Memory B cell (primary cell): ENCODE measurements at regions not wholly inside any gene's neighbourhood (a gene's known extent, or its start where the extent isn't known, plus 50 kb on each side); places are given as distances from the start of the nearest gene placed in this dataset.

Experiments used
- ATAC-seq: fragments of 150-1000 bp; cut with Tn5 transposase; 2 replicates; pipeline ENCODE4 v1.10.0; 2021; ENCODE audit warnings: low read depth, mild to moderate bottlenecking, moderate library complexity
- DNase-seq, 2 donors: peaks; one replicate each; pipeline ENCODE4 v3.0.0; 2022; ENCODE audit warnings: low spot score in 2 of 2
- H3K27ac Mint-ChIP-seq: one replicate; pipeline ENCODE4 v1.8.0; 2022; ENCODE audit warnings: mild to moderate bottlenecking, moderate library complexity, mixed read lengths
- H3K27me3 Mint-ChIP-seq: one replicate; pipeline ENCODE4 v1.8.0; 2022; ENCODE audit warnings: mixed read lengths
- H3K36me3 Mint-ChIP-seq: one replicate; pipeline ENCODE4 v1.8.0; 2022; ENCODE audit warnings: mild to moderate bottlenecking, mixed read lengths
- H3K4me1 Mint-ChIP-seq: one replicate; pipeline ENCODE4 v1.8.0; 2022; ENCODE audit warnings: mixed read lengths
- H3K4me3 Mint-ChIP-seq: one replicate; pipeline ENCODE4 v1.8.0; 2022; ENCODE audit warnings: mild to moderate bottlenecking, moderate library complexity, mixed read lengths
- H3K9me3 Mint-ChIP-seq: one replicate; pipeline ENCODE4 v1.8.0; 2022; ENCODE audit warnings: mixed read lengths

DNA sequence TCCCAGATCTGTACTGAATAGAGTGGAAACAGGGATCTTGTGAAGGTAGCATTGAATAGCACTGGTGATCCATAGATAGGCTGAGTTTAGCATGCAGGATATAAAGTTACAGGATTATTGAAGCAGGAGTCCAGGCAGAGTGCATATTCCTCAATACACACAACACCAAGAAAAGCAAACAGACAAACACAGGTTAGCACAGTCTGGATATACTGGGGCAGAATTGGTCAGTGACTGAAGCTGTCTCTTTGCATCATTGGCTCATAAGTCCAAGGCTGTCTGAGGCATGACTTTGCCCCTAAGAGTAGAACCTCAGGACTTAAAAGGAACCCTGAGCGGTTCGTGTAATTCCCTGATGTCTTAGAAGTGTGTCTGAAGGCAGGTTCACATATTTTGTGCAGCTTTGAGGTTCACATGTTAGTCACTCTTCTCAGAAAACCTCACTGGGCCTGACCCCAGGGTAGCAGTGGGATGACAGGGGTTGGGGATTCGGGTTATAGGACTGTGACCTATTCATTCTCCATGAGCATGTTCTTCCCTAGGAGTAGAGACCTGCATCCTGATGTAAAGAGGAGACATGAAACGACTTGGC lies 134.6 kb downstream of the AASDH start:
- DNase-seq, result no peak
- no peak overlapping the region for H3K4me3 Mint-ChIP-seq
- H3K27ac Mint-ChIP-seq, result no peak overlapping the region
- H3K9me3 Mint-ChIP-seq, result peaks cover 1% of the 10 kb centered on the region
- H3K4me1 Mint-ChIP-seq, result no peaks in the 10 kb centered on the region
- no peak for ATAC-seq
- no peaks in the 10 kb centered on the region for H3K36me3 Mint-ChIP-seq
- H3K27me3 Mint-ChIP-seq, result peaks cover 3% of the 10 kb centered on the region

DNA sequence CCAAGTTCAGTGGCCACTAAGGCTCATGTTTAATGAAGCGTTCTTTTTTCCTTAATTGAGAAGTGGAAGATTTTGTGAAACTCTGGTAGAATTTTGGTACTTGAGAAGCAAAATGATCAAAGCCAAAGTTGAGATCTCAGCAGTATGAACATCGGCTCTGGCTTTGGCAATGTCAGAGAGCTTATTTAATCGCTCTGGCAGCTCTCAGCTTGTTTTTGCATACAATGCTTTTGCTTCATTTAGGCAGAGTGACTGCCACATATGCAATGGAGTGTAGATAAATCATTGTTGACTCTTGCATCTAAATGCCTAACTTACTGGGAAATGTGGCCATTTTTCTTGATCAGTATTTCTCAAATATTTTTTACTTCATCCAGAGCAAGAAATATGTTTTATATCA lies 135.7 kb downstream of the AASDH start:
- H3K9me3 Mint-ChIP-seq, result no peaks in the 10 kb centered on the region
- ATAC-seq, result no peak
- no peak for DNase-seq
- H3K4me3 Mint-ChIP-seq, result no peak overlapping the region
- H3K27ac Mint-ChIP-seq, result no peak overlapping the region
- peaks cover 3% of the 10 kb centered on the region for H3K27me3 Mint-ChIP-seq
- H3K36me3 Mint-ChIP-seq, result no peaks in the 10 kb centered on the region
- no peaks in the 10 kb centered on the region for H3K4me1 Mint-ChIP-seq

DNA sequence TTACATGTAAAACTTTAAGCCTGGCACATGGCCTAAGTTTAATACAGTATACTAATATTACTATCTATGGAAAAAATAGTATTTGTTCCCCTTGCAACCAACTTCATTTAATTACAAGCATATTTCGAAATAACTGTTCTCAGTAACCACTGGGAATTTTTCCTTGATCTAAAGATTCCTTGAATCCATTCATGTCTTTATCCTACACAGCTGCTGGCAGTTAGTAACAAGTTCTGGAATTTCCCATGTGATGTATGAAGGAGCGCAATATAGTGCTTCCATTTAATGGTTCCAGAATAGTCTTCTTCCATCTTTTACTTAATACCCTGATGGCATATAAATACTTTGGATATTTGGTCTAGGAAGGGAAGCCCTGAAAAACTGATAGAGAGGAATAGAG lies 136.5 kb downstream of the AASDH start:
- Mint-ChIP-seq H3K9me3 (no peaks in the 10 kb centered on the region), H3K36me3 (no peaks in the 10 kb centered on the region), H3K4me3 (no peak overlapping the region), H3K27ac (no peak overlapping the region), H3K4me1 (no peaks in the 10 kb centered on the region), H3K27me3 (peaks cover 3% of the 10 kb centered on the region)
- DNase-seq, result no peak
- no peak for ATAC-seq

DNA sequence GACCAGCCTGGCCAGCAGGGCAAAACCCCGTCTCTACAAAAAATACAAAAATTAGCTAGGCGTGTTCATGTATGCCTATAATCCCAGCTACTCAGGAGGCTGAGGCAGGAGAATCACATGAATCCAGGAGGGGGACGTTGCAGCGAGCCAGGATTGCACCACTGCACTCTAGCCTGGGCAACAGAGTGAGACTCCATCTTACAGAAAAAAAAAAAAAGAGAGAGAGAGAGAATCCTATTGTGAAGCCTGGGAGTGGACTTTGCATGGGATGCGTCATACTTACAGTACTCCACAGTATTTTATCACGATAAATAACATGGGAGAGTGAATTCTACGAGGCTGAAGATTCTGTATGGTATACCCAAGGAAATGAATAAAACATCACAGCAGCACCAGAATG lies 139.6 kb downstream of the AASDH start:
- H3K36me3 Mint-ChIP-seq, result no peaks in the 10 kb centered on the region
- no peak overlapping the region for H3K27ac Mint-ChIP-seq
- no peaks in the 10 kb centered on the region for H3K9me3 Mint-ChIP-seq
- no peaks in the 10 kb centered on the region for H3K27me3 Mint-ChIP-seq
- ATAC-seq (no peak), DNase-seq (no peak)
- H3K4me1 Mint-ChIP-seq, result no peaks in the 10 kb centered on the region
- no peak overlapping the region for H3K4me3 Mint-ChIP-seq

DNA sequence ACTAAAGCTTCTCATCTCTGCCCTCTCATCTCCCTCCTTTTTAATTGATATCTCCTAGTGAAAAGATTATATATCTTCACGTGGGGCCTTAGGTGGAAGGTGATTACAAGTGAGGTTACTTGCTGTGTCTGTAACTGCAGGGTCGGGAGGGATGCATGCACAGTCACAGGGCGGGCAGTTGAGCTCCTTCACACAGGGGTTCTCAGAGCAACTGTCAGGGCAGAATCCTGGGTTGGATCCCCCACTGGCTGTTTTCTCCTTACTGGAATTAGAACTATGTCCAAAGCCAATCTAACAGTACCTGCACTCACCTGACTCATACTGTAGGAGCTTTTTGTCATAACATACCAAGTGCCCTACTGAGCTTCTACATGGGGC lies 141.1 kb downstream of the AASDH start:
- H3K4me1 Mint-ChIP-seq, result no peaks in the 10 kb centered on the region
- H3K4me3 Mint-ChIP-seq, result no peak overlapping the region

DNA sequence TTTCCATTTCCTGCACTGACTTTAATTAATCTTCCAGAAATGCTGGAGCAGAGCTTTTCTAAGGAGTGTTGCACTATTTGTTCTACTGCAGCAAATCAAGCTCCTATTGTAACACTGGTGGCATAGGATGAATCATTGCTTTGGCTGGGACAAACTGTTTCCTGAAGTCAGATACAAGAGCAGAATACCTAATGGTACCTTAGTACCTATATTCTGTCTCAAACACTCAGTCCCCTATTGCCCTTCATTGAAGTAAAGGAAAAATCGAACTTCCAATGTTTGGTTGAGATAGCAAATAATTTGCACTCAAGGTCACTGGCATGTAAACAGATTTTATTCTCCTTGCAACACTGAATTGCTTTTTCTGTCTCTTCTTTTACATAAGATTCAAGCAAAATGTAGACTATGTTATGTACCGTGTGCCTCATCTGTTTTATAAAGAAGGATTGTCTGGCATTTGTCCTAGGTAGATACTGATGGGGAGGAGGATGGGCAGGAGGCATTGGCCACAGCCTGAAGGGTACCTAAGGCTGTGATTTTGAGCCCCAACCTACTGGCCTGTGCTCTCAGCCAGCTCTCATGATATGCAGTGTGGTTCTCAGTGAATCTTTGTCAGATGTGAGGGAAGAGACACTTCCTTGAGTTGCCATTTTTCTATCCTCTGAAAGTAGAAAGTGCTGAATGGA lies 141.6 kb downstream of the AASDH start:
- no peaks in the 10 kb centered on the region for H3K36me3 Mint-ChIP-seq
- H3K27ac Mint-ChIP-seq, result no peak overlapping the region
- DNase-seq, result no peak
- H3K9me3 Mint-ChIP-seq, result no peaks in the 10 kb centered on the region
- no peak for ATAC-seq
- no peak overlapping the region for H3K4me3 Mint-ChIP-seq
- H3K4me1 Mint-ChIP-seq, result no peaks in the 10 kb centered on the region
- H3K27me3 Mint-ChIP-seq, result no peaks in the 10 kb centered on the region

More for the DNA sequence above, 141.1 kb downstream of the AASDH start:
- Mint-ChIP-seq H3K9me3 (no peaks in the 10 kb centered on the region), H3K27me3 (no peaks in the 10 kb centered on the region), H3K27ac (no peak overlapping the region), H3K36me3 (no peaks in the 10 kb centered on the region)
- DNase-seq, result no peak
- no peak for ATAC-seq

DNA sequence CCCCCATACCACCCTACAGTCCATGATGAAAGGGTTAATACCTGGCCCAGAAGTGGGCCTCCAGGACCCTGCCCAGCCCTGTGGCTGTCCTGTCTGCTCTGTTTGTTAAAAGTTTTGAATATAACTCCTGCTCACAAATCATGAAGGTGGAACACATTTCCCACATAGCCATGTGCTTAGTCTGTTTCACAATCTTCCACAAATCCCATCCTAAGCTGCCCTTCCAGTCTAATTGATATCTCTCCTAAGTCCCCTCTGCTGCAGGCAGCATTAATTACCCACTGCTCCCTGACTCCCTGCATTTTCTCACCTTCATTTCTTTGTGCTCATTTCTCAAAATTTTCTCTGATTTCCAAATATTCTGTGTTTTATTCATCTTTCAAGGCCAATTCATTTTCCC lies 142.6 kb downstream of the AASDH start:
- no peaks in the 10 kb centered on the region for H3K27me3 Mint-ChIP-seq
- ATAC-seq (no peak), DNase-seq (no peak)
- H3K27ac Mint-ChIP-seq, result no peak overlapping the region
- H3K36me3 Mint-ChIP-seq, result no peaks in the 10 kb centered on the region
- no peaks in the 10 kb centered on the region for H3K9me3 Mint-ChIP-seq
- no peaks in the 10 kb centered on the region for H3K4me1 Mint-ChIP-seq
- H3K4me3 Mint-ChIP-seq, result no peak overlapping the region

DNA sequence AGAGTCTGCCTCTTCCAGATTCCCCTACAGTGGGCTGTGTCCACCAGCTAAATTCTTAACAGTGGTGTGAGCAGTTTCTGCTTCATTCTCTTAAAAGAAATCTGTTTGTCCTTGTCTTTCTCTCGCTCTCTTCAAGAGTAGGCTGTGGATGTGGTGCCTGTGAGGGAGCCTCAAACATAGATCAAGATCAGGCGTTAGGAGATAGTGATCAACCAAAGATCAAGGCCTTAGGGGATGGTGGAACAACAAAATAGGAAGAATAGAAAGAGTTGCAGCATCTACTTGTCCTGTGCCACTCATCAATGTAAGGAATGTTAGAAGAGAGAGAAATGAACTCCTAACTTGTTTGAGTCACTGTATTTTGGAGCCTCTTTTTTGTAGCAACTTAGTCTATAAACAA lies 144.2 kb downstream of the AASDH start:
- H3K4me3 Mint-ChIP-seq, result no peak overlapping the region
- ATAC-seq, result no peak
- H3K36me3 Mint-ChIP-seq, result no peaks in the 10 kb centered on the region
- H3K4me1 Mint-ChIP-seq, result no peaks in the 10 kb centered on the region
- no peak overlapping the region for H3K27ac Mint-ChIP-seq
- no peaks in the 10 kb centered on the region for H3K9me3 Mint-ChIP-seq
- DNase-seq, result no peak
- H3K27me3 Mint-ChIP-seq, result no peaks in the 10 kb centered on the region

DNA sequence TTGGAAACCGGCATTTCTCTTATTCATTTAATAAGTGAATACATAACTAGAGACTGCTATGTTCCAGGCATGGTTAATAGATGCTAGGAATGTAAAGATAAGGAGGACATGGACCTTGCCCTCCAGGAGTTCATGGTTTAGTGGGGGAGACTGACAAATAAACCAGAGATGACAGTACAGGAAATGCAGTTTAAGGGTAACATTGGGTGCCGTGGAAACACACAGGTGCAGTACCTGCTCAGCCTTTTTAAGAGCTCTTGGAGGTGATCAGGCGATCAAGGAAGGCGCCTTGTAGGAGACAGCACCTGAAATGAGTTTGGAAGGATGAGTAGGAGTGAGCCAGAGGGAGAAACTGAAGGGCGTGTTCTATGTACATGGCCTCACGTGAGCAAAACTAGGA lies 145.8 kb downstream of the AASDH start:
- ATAC-seq, result no peak
- Mint-ChIP-seq H3K9me3 (no peaks in the 10 kb centered on the region), H3K4me3 (no peak overlapping the region), H3K4me1 (no peaks in the 10 kb centered on the region), H3K36me3 (no peaks in the 10 kb centered on the region), H3K27me3 (no peaks in the 10 kb centered on the region), H3K27ac (no peak overlapping the region)
- no peak for DNase-seq

DNA sequence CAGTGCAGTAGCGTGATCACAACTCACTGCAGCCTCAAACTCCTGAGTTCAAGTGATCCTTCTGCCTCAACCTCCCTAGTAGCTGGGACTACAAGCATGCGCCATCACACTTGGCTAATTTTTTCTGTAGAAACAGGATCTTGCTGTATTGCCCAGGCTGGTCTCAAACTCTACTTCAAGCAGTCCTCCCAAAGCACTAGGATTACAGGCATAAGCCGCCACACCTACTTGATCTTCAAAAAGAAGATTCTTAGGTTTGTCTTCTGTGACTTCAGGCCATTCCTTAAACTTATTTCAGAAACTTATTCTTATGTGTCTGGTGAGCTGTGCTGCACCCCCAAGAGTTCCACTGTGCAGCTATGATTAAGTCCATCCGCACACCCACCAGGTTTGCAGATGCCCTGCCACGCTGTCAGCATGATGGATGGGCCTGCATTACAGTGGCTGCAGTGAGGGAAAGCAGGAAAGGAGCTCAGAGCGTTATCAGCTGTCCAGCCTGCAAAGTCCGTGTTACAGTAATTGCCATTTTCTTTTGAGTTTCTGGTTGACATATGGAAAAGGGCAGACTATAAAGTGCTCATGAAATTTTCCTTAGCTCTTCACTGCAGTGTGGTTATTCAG lies 146.6 kb downstream of the AASDH start:
- DNase-seq (no peak), ATAC-seq (no peak)
- Mint-ChIP-seq H3K27ac (no peak overlapping the region), H3K36me3 (no peaks in the 10 kb centered on the region), H3K9me3 (no peaks in the 10 kb centered on the region), H3K4me1 (no peaks in the 10 kb centered on the region), H3K4me3 (no peak overlapping the region), H3K27me3 (no peaks in the 10 kb centered on the region)

DNA sequence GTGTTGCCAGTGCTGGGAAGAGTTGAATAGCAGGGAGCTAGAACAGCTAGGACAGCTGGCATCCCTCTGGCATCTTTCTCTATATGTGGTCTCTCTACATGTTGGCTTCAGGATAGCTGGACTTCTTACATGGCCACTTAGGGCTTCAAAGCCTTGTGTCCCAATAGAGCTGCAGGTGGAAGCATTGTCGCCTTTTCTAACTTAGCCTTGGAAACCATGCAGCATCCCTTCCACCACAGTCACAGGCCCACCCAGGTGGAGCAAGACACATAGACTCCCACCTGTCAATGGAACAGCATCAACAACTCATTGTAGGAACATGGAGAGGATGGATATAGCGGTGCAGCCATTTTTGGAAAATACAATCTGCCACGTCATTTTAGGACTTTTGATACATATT lies 149.0 kb downstream of the AASDH start:
- no peaks in the 10 kb centered on the region for H3K36me3 Mint-ChIP-seq
- H3K4me1 Mint-ChIP-seq, result no peaks in the 10 kb centered on the region
- no peak for DNase-seq
- ATAC-seq, result no peak
- no peaks in the 10 kb centered on the region for H3K27me3 Mint-ChIP-seq
- no peaks in the 10 kb centered on the region for H3K9me3 Mint-ChIP-seq
- H3K4me3 Mint-ChIP-seq, result no peak overlapping the region
- H3K27ac Mint-ChIP-seq, result no peak overlapping the region

DNA sequence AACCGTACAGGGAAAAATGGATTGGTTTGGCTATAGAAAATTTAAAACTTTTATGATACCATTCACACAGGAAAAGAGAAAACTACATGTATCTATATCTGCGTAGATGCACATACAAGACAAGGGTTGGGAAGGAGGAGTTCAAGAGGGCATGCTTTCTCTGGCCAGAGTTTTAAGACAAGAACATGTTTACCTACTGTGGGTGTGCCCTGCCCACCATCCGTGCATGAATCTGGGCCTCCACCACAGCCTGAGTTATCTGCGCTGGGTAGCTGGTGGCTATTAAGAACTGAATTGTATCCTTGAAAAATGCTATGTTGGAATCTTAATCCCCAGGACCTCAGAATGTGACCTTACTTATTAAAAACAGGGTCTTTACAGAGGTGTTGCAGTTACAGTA lies 151.6 kb downstream of the AASDH start:
- no peak overlapping the region for H3K4me3 Mint-ChIP-seq
- H3K27me3 Mint-ChIP-seq, result no peaks in the 10 kb centered on the region
- H3K27ac Mint-ChIP-seq, result no peak overlapping the region
- DNase-seq (no peak), ATAC-seq (no peak)
- H3K36me3 Mint-ChIP-seq, result no peaks in the 10 kb centered on the region
- peaks cover 1% of the 10 kb centered on the region for H3K9me3 Mint-ChIP-seq
- H3K4me1 Mint-ChIP-seq, result no peaks in the 10 kb centered on the region

DNA sequence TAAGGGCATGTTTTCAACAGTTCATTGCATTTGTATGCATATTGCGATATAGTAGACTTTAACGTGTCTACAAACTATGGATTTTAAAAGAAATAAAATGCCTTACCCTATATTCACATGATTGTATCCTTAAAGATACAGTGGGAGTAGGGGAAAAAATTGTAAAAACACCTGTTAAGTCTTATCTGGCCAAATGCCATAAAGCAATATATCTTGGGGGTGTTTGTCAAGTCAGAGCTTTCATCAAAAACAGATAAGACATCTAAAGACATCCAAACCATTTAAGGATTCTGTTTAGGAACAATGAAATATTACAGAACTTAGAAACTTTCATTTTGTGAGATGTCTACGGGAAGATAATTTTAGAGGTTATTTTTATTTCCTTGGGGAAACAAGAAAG lies 152.3 kb downstream of the AASDH start:
- Mint-ChIP-seq H3K27ac (no peak overlapping the region), H3K4me3 (no peak overlapping the region), H3K27me3 (no peaks in the 10 kb centered on the region), H3K4me1 (peaks cover 2% of the 10 kb centered on the region), H3K9me3 (peaks cover 1% of the 10 kb centered on the region), H3K36me3 (no peaks in the 10 kb centered on the region)
- no peak for DNase-seq
- no peak for ATAC-seq

DNA sequence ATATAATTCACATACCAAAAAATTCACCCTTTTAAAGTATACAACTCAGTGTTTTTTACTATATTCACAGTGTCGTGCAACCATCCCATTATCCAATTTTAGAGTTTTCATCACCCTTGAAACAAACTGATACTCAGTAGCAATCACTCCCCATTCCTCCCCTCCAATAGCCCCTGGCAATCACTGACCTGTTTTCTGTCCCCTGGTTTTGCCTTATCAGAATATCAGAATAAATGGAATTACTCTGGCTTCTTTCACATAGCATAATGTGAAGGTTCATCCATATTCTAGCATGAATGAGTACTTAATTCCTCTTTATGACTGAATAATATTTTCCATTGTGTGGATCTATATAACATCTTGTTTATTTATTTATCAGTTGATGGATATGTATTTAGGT lies 153.2 kb downstream of the AASDH start:
- no peaks in the 10 kb centered on the region for H3K27me3 Mint-ChIP-seq
- H3K36me3 Mint-ChIP-seq, result no peaks in the 10 kb centered on the region
- ATAC-seq (no peak), DNase-seq (no peak)
- H3K27ac Mint-ChIP-seq, result no peak overlapping the region
- H3K4me3 Mint-ChIP-seq, result no peak overlapping the region
- H3K4me1 Mint-ChIP-seq, result peaks cover 7% of the 10 kb centered on the region
- H3K9me3 Mint-ChIP-seq, result peaks cover 1% of the 10 kb centered on the region

DNA sequence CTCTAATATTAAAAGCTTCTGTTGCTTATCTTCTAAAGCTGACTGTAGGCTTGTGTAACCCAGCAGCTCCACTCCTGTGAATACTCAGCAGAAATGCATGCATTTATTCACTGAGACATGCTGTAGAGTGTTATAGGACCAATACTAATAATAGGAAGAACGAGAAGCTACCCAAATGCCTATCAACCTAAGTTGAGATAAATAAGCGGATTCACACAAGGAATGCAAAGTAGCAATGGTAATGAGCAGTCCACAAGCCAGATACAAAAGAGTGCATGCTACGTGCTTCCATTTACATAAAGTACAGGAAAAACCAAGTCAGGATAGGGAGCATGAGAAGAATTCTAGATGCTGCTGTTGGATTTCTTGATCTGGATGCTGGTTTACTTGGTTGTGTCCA lies 155.9 kb downstream of the AASDH start:
- Mint-ChIP-seq H3K4me1 (peaks cover 7% of the 10 kb centered on the region), H3K27me3 (no peaks in the 10 kb centered on the region), H3K27ac (no peak overlapping the region), H3K36me3 (no peaks in the 10 kb centered on the region), H3K4me3 (no peak overlapping the region), H3K9me3 (peaks cover 5% of the 10 kb centered on the region)
- no peak for DNase-seq
- ATAC-seq, result no peak
